ENCODE measurements at regions not wholly inside any gene's neighbourhood (a gene's known extent, or its start where the extent isn't known, plus 50 kb on each side); places are given as distances from the start of the nearest gene placed in this dataset.

- ATAC-seq = no peak
- TF ChIP-seq TSHZ2 (CRISPR knock-in tag; IDR thresholded peaks at IDR 0.05) = no peak
- TF ChIP-seq, protein P1, sequence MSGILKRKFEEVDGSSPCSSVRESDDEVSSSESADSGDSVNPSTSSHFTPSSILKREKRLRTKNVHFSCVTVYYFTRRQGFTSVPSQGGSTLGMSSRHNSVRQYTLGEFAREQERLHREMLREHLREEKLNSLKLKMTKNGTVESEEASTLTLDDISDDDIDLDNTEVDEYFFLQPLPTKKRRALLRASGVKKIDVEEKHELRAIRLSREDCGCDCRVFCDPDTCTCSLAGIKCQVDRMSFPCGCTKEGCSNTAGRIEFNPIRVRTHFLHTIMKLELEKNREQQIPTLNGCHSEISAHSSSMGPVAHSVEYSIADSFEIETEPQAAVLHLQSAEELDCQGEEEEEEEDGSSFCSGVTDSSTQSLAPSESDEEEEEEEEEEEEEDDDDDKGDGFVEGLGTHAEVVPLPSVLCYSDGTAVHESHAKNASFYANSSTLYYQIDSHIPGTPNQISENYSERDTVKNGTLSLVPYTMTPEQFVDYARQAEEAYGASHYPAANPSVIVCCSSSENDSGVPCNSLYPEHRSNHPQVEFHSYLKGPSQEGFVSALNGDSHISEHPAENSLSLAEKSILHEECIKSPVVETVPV (CRISPR knock-in tag; IDR thresholded peaks at IDR 0.05) = no peak
- TF ChIP-seq ZFP30 (CRISPR knock-in tag; IDR thresholded peaks at IDR 0.05) = no peak
- TF ChIP-seq ZNF8 (CRISPR knock-in tag; IDR thresholded peaks at IDR 0.05) = no peak
- no peak for TF ChIP-seq ZC3H10 (CRISPR knock-in tag; IDR thresholded peaks at IDR 0.05)
- no peak for TF ChIP-seq OSR1 (CRISPR knock-in tag; IDR thresholded peaks at IDR 0.05)
- TF ChIP-seq ARNTL (CRISPR knock-in tag; IDR thresholded peaks at IDR 0.05; ENCODE audit: borderline replicate concordance, low read depth) = no peak
- no peak for TF ChIP-seq ZNF70 (CRISPR knock-in tag; IDR thresholded peaks at IDR 0.05)
- TF ChIP-seq PPARA (CRISPR knock-in tag; IDR thresholded peaks at IDR 0.05; ENCODE audit: borderline replicate concordance) = no peak
- TF ChIP-seq TCF4 (CRISPR knock-in tag; IDR thresholded peaks at IDR 0.05; ENCODE audit: borderline replicate concordance) = no peak
- no peak for TF ChIP-seq GLIS3 (CRISPR knock-in tag; IDR thresholded peaks at IDR 0.05)
- TF ChIP-seq SNAI2 (CRISPR knock-in tag; IDR thresholded peaks at IDR 0.05) = no peak
- TF ChIP-seq RARB (CRISPR knock-in tag; IDR thresholded peaks at IDR 0.05) = no peak
Observed at GRCh38 chr2:185241556-185241955, 497.0 kb upstream of the FSIP2 start.

DNA sequence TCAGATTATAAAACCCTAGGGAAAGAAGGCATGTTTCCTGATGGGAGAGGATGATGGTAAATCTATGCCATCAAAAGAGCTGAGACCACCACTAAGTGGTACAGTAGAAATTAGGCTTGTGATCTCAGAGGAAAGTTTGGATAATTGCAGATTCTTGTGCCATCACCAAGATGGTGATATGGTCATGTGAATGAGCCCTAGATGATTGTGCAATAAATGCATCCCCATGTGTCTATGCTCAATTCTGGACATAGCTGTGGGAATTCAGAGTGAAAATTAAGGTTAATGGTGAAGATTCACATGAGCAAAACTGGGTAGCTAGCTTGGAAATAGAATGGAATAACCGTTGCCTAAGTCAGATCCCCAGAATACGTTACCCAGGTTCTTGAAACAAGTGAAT is 496.1 kb upstream of the FSIP2 start:
- TF ChIP-seq OSR1 (CRISPR knock-in tag; IDR thresholded peaks at IDR 0.05) (no peak), ESRRG (CRISPR knock-in tag; IDR thresholded peaks at IDR 0.05) (no peak), ZC3H10 (CRISPR knock-in tag; IDR thresholded peaks at IDR 0.05) (no peak), ARNTL (CRISPR knock-in tag; IDR thresholded peaks at IDR 0.05; ENCODE audit: borderline replicate concordance, low read depth) (no peak), TOX (CRISPR knock-in tag; IDR thresholded peaks at IDR 0.05; ENCODE audit: borderline replicate concordance) (no peak), SNAI2 (CRISPR knock-in tag; IDR thresholded peaks at IDR 0.05) (no peak), RARB (CRISPR knock-in tag; IDR thresholded peaks at IDR 0.05) (no peak), ZNF70 (CRISPR knock-in tag; IDR thresholded peaks at IDR 0.05) (no peak), TCF4 (CRISPR knock-in tag; IDR thresholded peaks at IDR 0.05; ENCODE audit: borderline replicate concordance) (no peak), ZFP30 (CRISPR knock-in tag; IDR thresholded peaks at IDR 0.05) (no peak), ZNF8 (CRISPR knock-in tag; IDR thresholded peaks at IDR 0.05) (no peak)
- TF ChIP-seq, protein P2, sequence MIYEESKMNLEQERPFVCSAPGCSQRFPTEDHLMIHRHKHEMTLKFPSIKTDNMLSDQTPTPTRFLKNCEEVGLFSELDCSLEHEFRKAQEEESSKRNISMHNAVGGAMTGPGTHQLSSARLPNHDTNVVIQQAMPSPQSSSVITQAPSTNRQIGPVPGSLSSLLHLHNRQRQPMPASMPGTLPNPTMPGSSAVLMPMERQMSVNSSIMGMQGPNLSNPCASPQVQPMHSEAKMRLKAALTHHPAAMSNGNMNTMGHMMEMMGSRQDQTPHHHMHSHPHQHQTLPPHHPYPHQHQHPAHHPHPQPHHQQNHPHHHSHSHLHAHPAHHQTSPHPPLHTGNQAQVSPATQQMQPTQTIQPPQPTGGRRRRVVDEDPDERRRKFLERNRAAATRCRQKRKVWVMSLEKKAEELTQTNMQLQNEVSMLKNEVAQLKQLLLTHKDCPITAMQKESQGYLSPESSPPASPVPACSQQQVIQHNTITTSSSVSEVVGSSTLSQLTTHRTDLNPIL (CRISPR knock-in tag; IDR thresholded peaks at IDR 0.05; ENCODE audit: low read depth) = no peak
- TF ChIP-seq, protein P3, sequence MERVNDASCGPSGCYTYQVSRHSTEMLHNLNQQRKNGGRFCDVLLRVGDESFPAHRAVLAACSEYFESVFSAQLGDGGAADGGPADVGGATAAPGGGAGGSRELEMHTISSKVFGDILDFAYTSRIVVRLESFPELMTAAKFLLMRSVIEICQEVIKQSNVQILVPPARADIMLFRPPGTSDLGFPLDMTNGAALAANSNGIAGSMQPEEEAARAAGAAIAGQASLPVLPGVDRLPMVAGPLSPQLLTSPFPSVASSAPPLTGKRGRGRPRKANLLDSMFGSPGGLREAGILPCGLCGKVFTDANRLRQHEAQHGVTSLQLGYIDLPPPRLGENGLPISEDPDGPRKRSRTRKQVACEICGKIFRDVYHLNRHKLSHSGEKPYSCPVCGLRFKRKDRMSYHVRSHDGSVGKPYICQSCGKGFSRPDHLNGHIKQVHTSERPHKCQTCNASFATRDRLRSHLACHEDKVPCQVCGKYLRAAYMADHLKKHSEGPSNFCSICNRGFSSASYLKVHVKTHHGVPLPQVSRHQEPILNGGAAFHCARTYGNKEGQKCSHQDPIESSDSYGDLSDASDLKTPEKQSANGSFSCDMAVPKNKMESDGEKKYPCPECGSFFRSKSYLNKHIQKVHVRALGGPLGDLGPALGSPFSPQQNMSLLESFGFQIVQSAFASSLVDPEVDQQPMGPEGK (CRISPR knock-in tag; IDR thresholded peaks at IDR 0.05; ENCODE audit: borderline replicate concordance) = no peak
- TF ChIP-seq, protein P1 (CRISPR knock-in tag; IDR thresholded peaks at IDR 0.05) = no peak
- no peak for ATAC-seq

GRCh38 chr2:185245216-185245615 is 493.4 kb upstream of the FSIP2 start:
- ATAC-seq = no peak
- TF ChIP-seq ISL1 (CRISPR knock-in tag; IDR thresholded peaks at IDR 0.05) = no peak
- no peak for TF ChIP-seq OSR1 (CRISPR knock-in tag; IDR thresholded peaks at IDR 0.05)
- no peak for TF ChIP-seq ZNF70 (CRISPR knock-in tag; IDR thresholded peaks at IDR 0.05)
- no peak for TF ChIP-seq TCF4 (CRISPR knock-in tag; IDR thresholded peaks at IDR 0.05; ENCODE audit: borderline replicate concordance)
- no peak for TF ChIP-seq ZC3H10 (CRISPR knock-in tag; IDR thresholded peaks at IDR 0.05)
- TF ChIP-seq, protein P2 (CRISPR knock-in tag; IDR thresholded peaks at IDR 0.05; ENCODE audit: low read depth) = no peak
- TF ChIP-seq CSDC2 (CRISPR knock-in tag; IDR thresholded peaks at IDR 0.05) = no peak
- no peak for TF ChIP-seq ARNTL (CRISPR knock-in tag; IDR thresholded peaks at IDR 0.05; ENCODE audit: borderline replicate concordance, low read depth)
- no peak for TF ChIP-seq RARB (CRISPR knock-in tag; IDR thresholded peaks at IDR 0.05)
- no peak for TF ChIP-seq TSHZ2 (CRISPR knock-in tag; IDR thresholded peaks at IDR 0.05)
- no peak for TF ChIP-seq ZFP30 (CRISPR knock-in tag; IDR thresholded peaks at IDR 0.05)
- no peak for TF ChIP-seq POU6F1 (CRISPR knock-in tag; IDR thresholded peaks at IDR 0.05; ENCODE audit: borderline replicate concordance, low read depth)
- TF ChIP-seq PPARA (CRISPR knock-in tag; IDR thresholded peaks at IDR 0.05; ENCODE audit: borderline replicate concordance) = no peak
- TF ChIP-seq BACH2 (CRISPR knock-in tag; IDR thresholded peaks at IDR 0.05; ENCODE audit: borderline replicate concordance) = no peak

Measured in SK-N-SH treated with all-trans-retinoic acid at 6 μM for 48 hours (cell line).